NCI-H526 (cell line): ENCODE measurements at regions not wholly inside any gene's neighbourhood (a gene's known extent, or its start where the extent isn't known, plus 50 kb on each side); places are given as distances from the start of the nearest gene placed in this dataset.
"Not testable (repeated sequence)": the region's sequence is repeated elsewhere in the genome, so short reads cannot be mapped to it uniquely, and the experiment has no call there.

ENCODE experiments used
- DNase-seq, 2 experiments: peaks; one replicate each; lab custom pipeline; 2025; lab: John Stamatoyannopoulos, UW

DNA sequence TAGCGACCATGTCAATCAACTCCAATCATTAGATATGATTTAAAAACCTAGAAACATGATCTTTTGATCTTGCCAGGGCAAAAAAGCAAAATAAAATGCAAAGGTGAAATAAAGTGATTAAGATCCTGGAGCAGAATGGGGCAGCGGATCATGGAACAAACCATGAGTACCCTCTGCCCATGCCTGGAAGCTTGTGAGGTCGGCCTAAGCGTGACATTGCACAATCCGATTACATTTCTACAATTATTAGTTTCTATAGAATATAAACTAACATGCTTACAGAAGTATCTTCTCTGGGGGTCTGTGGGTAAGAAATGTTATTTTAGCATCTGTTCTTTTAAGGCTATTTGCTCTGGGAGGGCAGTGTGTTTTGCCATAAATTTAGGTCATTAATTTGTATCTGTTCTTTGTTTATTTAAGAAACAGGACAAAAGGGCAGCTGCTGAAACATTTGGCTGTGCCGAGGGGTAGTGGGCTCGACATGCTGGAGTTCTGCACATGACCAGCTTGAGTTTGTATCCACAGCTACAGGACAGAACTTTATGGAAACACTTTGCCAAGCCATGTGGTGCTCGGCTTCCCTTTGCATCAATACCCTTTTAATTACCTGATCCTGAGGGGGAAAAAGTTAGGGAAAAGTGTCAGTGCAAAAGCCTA, 55.9 kb downstream of the ZBTB18 start:
- no peak for DNase-seq

- no peak for DNase-seq
These were observed 59.9 kb downstream of the ZBTB18 start for GRCh38 chr1:244111027-244111426.

- DNase-seq = no peak
These were observed 61.0 kb downstream of the ZBTB18 start for GRCh38 chr1:244112041-244112440.

- no peak for DNase-seq
These were observed 61.6 kb downstream of the ZBTB18 start for GRCh38 chr1:244112636-244113035.

GRCh38 chr1:244113532-244114320, 62.6 kb downstream of the ZBTB18 start:
- DNase-seq = no peak

GRCh38 chr1:244114892-244115291, 63.8 kb downstream of the ZBTB18 start:
- DNase-seq = no peak

DNA sequence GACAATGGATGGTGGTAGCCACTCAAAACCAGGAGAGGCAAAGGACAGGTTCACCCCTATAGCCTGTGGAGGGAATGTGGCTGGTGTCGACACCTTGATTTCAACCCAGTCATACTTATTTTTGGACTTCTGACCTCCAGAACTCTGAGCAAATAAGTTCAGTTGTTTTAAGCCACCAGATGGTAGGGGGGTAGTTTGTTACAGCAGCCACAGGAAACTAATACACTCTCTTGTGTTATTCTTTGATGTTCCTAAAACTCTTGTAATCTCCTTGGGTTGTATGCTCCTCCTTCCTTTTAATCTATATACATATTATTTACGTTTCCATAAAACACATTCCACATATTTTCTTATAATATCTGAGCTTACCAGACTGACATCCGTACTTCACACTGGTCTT, 65.9 kb downstream of the ZBTB18 start:
- DNase-seq = no peak

GRCh38 chr1:244118109-244118761, 67.2 kb downstream of the ZBTB18 start:
- peak; percentile 4 to 25 for DNase-seq

DNA sequence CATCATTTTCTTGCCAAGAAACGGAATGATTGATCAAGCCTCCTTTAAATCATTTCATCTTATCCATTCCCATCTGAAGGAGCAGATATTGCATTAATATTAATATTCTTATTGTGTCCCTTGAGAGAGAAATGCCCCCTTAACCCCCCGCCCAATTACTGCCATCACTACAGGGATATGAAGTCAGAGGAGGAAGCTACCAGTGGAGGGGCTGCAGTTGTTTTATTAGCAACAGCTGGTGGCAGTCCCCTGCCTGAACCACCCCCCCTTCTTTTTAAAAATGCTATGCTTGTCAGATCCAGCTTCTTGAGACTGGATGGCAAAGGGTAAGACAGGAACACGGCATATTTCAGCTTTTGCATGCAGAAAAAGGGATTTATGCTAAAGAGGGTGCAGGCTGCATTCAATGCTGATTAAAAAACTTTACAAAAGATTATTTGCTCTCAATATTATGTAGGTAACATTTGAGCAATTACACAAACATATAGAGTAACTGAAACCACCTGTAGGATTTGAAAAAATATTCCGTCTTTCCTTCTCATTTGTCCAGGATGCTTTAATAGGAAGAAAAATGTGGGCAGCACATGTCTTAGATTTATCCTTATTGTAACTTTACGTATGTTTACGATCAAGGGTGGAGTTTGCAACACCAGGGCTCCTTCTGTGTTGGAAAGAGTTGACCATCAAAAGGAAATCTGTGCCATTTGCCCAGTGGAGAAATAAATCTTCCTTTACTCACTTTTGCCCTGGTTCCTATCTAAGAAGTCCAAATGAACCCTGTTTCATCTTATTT, 77.7 kb downstream of the ZBTB18 start:
- DNase-seq = no peak

DNA sequence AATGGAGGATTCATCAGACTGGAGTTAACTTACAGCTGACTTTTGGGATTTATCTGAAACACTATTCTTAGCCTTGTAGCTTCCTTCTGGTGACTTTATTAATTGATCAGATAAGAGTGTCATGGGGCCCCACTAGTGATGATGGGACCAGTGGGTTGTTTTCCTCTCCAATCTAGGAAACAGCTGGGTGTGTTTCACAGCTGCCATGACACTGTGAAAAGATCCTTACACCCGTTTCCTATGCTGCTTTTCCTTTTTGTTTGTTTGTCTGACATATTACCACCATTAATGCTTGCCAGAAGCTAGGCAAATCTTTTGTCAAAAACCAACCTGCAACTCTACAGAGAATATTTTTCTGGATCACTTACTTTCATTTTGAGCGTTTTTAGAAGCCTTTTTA, 86.2 kb downstream of the ZBTB18 start:
- no peak for DNase-seq

DNA sequence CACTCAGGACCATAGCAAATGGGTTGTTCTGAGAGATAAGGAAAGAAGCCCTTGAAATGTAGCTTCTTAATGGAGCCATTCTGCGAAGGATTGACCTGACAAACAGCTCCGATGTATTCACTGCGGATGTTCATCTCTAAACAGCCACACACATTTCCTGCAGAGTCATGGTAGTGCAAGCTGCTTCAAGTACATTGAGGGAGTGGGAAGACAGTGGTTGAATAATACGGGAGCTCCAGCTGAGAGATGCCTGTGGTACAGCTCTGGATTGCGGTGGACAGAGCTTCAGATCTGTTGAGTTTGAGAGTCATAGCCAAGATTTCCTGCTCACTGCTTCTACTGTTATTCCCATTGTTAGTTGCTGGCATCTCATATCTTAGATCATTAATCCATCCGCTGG, 86.6 kb downstream of the ZBTB18 start:
- no peak for DNase-seq

DNA sequence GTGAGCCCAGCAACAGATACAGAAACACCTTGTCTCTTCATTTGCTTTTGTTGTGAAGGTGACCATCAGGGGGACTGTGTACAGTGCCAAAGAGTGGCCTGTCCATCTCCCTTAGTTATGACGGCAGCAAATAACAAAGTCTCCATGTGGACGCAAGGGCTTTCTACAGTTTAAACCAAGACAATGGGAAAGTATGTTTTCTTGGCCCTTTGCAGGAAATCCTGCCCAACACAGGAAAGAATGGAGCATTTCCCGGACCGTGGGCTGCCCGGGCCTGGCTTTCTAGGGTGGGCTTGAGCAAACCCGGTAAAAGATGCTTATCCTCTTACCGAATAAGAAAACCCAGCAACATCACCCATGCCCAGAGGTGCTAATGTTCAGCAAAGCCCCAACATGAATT, 87.3 kb downstream of the ZBTB18 start:
- DNase-seq = no peak

- DNase-seq = no peak
These were observed 88.6 kb downstream of the ZBTB18 start for GRCh38 chr1:244139655-244140054.

DNA sequence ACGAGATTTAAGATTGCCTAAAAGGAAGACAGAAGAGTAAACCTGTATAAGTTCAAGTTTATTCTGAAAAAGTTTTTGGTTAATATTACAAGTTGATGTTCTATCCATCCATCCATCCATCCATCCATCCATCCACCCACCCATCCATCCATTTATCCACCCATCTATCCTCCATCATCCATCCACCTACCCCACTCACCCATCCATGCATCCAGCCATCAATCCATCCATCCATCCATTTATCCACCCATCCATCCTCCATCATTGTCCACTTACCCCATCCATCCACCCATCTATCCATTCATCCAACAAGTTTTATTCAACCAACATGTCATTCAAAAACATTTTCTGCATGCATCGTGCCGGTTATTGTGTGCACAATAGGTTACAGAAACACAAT, 89.3 kb downstream of the ZBTB18 start:
- no peak for DNase-seq

GRCh38 chr1:244144053-244144452, 93.0 kb downstream of the ZBTB18 start:
- no peak for DNase-seq

DNA sequence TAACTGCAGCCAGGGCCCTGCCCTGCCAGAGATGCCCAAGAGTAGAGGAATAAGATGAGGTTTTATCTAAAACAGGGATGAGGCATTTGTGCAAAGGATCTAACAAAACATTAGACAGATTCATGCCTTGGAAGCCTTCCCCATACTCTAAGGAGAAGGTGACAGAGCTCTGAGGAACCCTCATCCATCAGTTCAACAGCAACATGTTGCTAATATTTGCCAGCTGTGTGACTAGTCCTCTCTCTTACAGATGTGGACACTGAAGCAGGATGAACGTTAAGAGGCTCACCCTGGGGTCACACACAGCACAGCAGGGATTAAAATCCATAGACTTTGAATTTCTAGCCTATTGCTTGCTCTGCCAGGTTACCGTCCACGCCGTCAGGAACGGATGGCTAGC, 99.0 kb downstream of the ZBTB18 start:
- DNase-seq = no peak

DNA sequence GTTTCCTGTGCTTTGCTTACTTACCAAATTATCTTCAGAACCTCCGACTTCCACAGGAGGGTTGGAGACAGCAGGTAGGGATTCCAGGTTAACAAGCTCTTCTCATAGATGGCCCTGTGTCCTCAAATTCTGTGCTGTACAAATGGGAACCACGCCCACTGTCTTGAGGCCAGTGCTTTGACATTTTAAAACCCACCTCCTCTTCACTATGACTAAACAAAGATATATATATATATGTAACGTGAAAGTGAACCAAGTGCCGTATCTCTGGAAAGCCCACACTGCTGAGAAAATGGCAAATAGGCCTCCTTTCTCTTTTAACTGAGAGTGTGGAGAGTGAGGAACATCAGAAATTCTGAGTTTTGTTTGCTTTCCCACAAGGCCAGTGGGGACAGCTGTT, 99.6 kb downstream of the ZBTB18 start:
- no peak for DNase-seq

GRCh38 chr1:244151537-244151936, 100.5 kb downstream of the ZBTB18 start:
- DNase-seq = no peak

- DNase-seq = peak in 1 of 2 experiments; percentile 2
These were observed 103.4 kb downstream of the ZBTB18 start for GRCh38 chr1:244154508-244154871.

DNA sequence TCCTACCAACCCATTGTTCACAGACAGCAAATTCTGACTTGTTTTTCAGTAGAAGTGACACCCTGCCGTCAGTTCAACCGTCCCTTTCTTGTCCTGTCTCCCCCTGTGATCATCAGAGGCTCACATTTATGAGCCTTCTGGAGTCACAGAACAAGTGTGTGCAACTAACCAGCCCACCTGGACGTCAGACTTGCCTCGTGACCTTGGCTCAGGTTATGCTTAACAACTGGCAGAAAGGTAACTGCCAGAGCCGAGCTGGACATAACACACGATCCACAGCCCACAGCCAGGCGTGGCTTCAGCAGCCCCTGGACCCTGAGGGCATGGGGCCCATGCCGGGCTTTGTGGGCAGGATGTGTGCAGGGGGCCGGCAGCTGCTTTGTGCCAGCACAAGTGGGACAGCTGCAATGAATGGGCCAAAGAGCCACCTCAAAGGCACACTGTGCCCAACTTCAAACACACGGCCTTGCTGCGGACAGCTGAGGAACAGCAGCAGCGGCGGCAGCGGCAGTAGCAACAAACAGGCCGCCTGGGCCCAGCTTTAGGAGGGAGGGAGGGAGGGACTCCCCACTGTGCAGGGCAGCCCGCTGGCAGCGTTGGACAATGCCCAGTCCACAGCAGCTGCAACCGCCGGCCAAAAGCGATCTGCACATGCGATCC, 103.9 kb downstream of the ZBTB18 start:
- DNase-seq = no peak

DNA sequence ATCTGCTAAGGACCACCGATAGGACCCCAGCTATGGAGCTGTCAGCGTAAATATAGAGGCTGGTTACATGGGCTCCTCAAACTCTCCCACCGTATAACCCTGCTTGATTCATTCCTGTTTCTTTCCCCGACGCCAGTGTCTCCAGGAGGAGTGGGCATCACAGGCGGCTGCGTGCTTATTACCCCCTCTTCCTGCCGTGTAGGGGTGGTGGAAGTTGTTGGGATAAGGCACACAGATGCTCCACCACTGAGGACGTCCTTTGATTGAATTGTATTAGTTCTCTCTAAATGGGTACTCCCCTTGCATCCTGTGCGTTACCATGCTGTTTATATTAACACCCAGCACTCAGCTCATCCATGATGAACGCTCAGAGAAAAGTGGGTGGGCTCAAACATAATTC, 104.6 kb downstream of the ZBTB18 start:
- no peak for DNase-seq

GRCh38 chr1:244156617-244157016, 105.5 kb downstream of the ZBTB18 start:
- DNase-seq = not testable (repeated sequence)
